ENCODE measurements at regions not wholly inside any gene's neighbourhood (a gene's known extent, or its start where the extent isn't known, plus 50 kb on each side); places are given as distances from the start of the nearest gene placed in this dataset.

GRCh38 chr13:31867709-31868108, 128.4 kb downstream of the RXFP2 start:
- TF ChIP-seq EZH2 (IDR thresholded peaks at IDR 0.05; ENCODE audit: borderline replicate concordance, insufficient read depth, low read depth, low read length, poor library complexity, severe bottlenecking) (no peak), CTCF (IDR thresholded peaks at IDR 0.05) (no peak)

Measured in B cell (primary cell).